ENCODE measurements at regions not wholly inside any gene's neighbourhood (a gene's known extent, or its start where the extent isn't known, plus 50 kb on each side); places are given as distances from the start of the nearest gene placed in this dataset.

GRCh38 chr3:63026722-63027121 is 151.5 kb upstream of the CADPS start:
- H3K9me3 ChIP-seq (ENCODE audit: low read length), result no peaks in the 10 kb centered on the region
- H4K20me1 ChIP-seq (ENCODE audit: insufficient read depth), result no peaks in the 10 kb centered on the region
- no peaks in the 10 kb centered on the region for H3K79me2 ChIP-seq (replicated peaks; ENCODE audit: insufficient read depth, low read length)
- H3K36me3 ChIP-seq (ENCODE audit: insufficient read depth, low read length), result no peaks in the 10 kb centered on the region
- H3F3A ChIP-seq (ENCODE audit: insufficient read depth, low read length, poor library complexity, severe bottlenecking), result no peaks in the 10 kb centered on the region
- H3K9me2 ChIP-seq (ENCODE audit: insufficient read depth, low read length), result no peaks in the 10 kb centered on the region
- no peak overlapping the region for H3K4me2 ChIP-seq (ENCODE audit: low read length)
- no peak overlapping the region for H3K4me3 ChIP-seq (ENCODE audit: low read length)
- H2AFZ ChIP-seq (ENCODE audit: low read depth, low read length), result no peak overlapping the region
- H3K9ac ChIP-seq (ENCODE audit: low read length), result no peak overlapping the region
- no peak for TF ChIP-seq CTCF (IDR thresholded peaks at IDR 0.05; ENCODE audit: poor library complexity, severe bottlenecking)
- TF ChIP-seq EZH2 (IDR thresholded peaks at IDR 0.05; ENCODE audit: borderline replicate concordance, insufficient read depth, low read length, poor library complexity, severe bottlenecking), result no peak
- TF ChIP-seq EP300 (conservative IDR thresholded peaks at IDR 0.05; ENCODE audit: poor library complexity, severe bottlenecking), result no peak
- TF ChIP-seq TAF1 (IDR thresholded peaks at IDR 0.05; ENCODE audit: low read depth), result no peak
- TF ChIP-seq REST (IDR thresholded peaks at IDR 0.05; ENCODE audit: borderline replicate concordance), result no peak
- TF ChIP-seq SMC3 (conservative IDR thresholded peaks at IDR 0.05; ENCODE audit: poor library complexity), result no peak
- TF ChIP-seq POLR2AphosphoS5 (IDR thresholded peaks at IDR 0.05), result no peak
- no peak for TF ChIP-seq RAD21 (conservative IDR thresholded peaks at IDR 0.05)
- no peak for TF ChIP-seq MXI1 (conservative IDR thresholded peaks at IDR 0.05; ENCODE audit: poor library complexity, severe bottlenecking)
- no peak overlapping the region for H3K27ac ChIP-seq (ENCODE audit: low read length)
- H3K27me3 ChIP-seq (ENCODE audit: insufficient read depth, low read depth, low read length), result no peaks in the 10 kb centered on the region

- no peaks in the 10 kb centered on the region for H3K79me2 ChIP-seq (replicated peaks; ENCODE audit: insufficient read depth, low read length)
Observed at GRCh38 chr3:63029326-63029725, 154.1 kb upstream of the CADPS start.

More at GRCh38 chr3:63029326-63029725, 154.1 kb upstream of the CADPS start:
- H3K36me3 ChIP-seq (ENCODE audit: insufficient read depth, low read length), result no peaks in the 10 kb centered on the region
- H3K9me2 ChIP-seq (ENCODE audit: insufficient read depth, low read length), result no peaks in the 10 kb centered on the region
- H3K4me2 ChIP-seq (ENCODE audit: low read length), result no peak overlapping the region
- H4K20me1 ChIP-seq (ENCODE audit: insufficient read depth), result no peaks in the 10 kb centered on the region
- no peaks in the 10 kb centered on the region for H3F3A ChIP-seq (ENCODE audit: insufficient read depth, low read length, poor library complexity, severe bottlenecking)
- no peak overlapping the region for H2AFZ ChIP-seq (ENCODE audit: low read depth, low read length)
- H3K9me3 ChIP-seq (ENCODE audit: low read length), result no peaks in the 10 kb centered on the region
- no peak overlapping the region for H3K27ac ChIP-seq (ENCODE audit: low read length)
- H3K4me3 ChIP-seq (ENCODE audit: low read length), result no peak overlapping the region
- no peaks in the 10 kb centered on the region for H3K27me3 ChIP-seq (ENCODE audit: insufficient read depth, low read depth, low read length)
- H3K9ac ChIP-seq (ENCODE audit: low read length), result no peak overlapping the region
- no peak for TF ChIP-seq REST (IDR thresholded peaks at IDR 0.05; ENCODE audit: borderline replicate concordance)

Measured in neural cell (in vitro differentiated cells).